Osteoblast (primary cell): ENCODE measurements at regions not wholly inside any gene's neighbourhood (a gene's known extent, or its start where the extent isn't known, plus 50 kb on each side); places are given as distances from the start of the nearest gene placed in this dataset.

ENCODE experiments used
- DNase-seq: peaks from one replicate; pipeline ENCODE4 v3.0.0; 2011; ENCODE audit warnings: low spot score, mixed read lengths; ENCODE audit not compliant: insufficient read length; ENCODE audit errors: missing footprints
- H2AFZ ChIP-seq: 2 replicates; pipeline ENCODE4 v1.6.0; 2011; ENCODE audit warnings: mild to moderate bottlenecking, low read length
- H3K27ac ChIP-seq: 2 replicates; pipeline ENCODE4 v1.5.1; 2011; ENCODE audit warnings: mild to moderate bottlenecking, low read depth, low read length, moderate library complexity
- H3K27me3 ChIP-seq: 2 replicates; pipeline ENCODE4 v1.6.0; 2012; ENCODE audit warnings: mild to moderate bottlenecking, control low read depth, inconsistent platforms, low read length, moderate library complexity; ENCODE audit not compliant: insufficient read depth
- H3K36me3 ChIP-seq: 2 replicates; pipeline ENCODE4 v1.5.1; 2011; ENCODE audit warnings: mild to moderate bottlenecking, low read length, control low read depth, moderate library complexity; ENCODE audit not compliant: insufficient read depth
- H3K4me1 ChIP-seq: 2 replicates; pipeline ENCODE4 v1.5.1; 2011; ENCODE audit warnings: mild to moderate bottlenecking, low read length, control low read depth, moderate library complexity; ENCODE audit not compliant: insufficient read depth
- H3K4me2 ChIP-seq: 2 replicates; pipeline ENCODE4 v1.6.0; 2011; ENCODE audit warnings: mild to moderate bottlenecking, low read length; ENCODE audit not compliant: insufficient read depth
- H3K4me3 ChIP-seq: fragments of 200-600 bp; sonication (generic); 3 replicates; pipeline ENCODE4 v1.5.1; 2012; ENCODE audit warnings: mild to moderate bottlenecking, low read length, inconsistent platforms; ENCODE audit not compliant: insufficient read depth
- H3K79me2 ChIP-seq: 2 replicates; pipeline ENCODE4 v1.6.0; 2012; ENCODE audit warnings: mild to moderate bottlenecking, low read length, control low read depth, inconsistent platforms; ENCODE audit not compliant: insufficient read depth
- H3K9me3 ChIP-seq: 2 replicates; pipeline ENCODE4 v1.5.1; 2011; ENCODE audit warnings: low read depth, low read length, control low read depth
- H4K20me1 ChIP-seq: 2 replicates; pipeline ENCODE4 v1.6.0; 2012; ENCODE audit warnings: mild to moderate bottlenecking, low read length, control low read depth; ENCODE audit not compliant: insufficient read depth
- TF ChIP-seq, protein P1 (sequence below): IDR thresholded peaks from 2 replicates; pipeline ENCODE4 v1.5.1; 2011; ENCODE audit warnings: mild to moderate bottlenecking, low read depth, low read length, moderate library complexity; ENCODE audit errors: extremely low read depth

GRCh38 chr2:49656853-49657252 lies 502.5 kb upstream of the FSHR start:
- no peak for DNase-seq
- no peaks in the 10 kb centered on the region for H3K36me3 ChIP-seq
- no peaks in the 10 kb centered on the region for H4K20me1 ChIP-seq
- no peaks in the 10 kb centered on the region for H3K4me1 ChIP-seq
- H3K79me2 ChIP-seq, result no peaks in the 10 kb centered on the region
- H2AFZ ChIP-seq, result no peak overlapping the region
- no peak overlapping the region for H3K4me2 ChIP-seq
- H3K4me3 ChIP-seq, result no peak overlapping the region
- H3K9me3 ChIP-seq, result peaks cover 2% of the 10 kb centered on the region
- no peaks in the 10 kb centered on the region for H3K27me3 ChIP-seq
- TF ChIP-seq, protein P1, sequence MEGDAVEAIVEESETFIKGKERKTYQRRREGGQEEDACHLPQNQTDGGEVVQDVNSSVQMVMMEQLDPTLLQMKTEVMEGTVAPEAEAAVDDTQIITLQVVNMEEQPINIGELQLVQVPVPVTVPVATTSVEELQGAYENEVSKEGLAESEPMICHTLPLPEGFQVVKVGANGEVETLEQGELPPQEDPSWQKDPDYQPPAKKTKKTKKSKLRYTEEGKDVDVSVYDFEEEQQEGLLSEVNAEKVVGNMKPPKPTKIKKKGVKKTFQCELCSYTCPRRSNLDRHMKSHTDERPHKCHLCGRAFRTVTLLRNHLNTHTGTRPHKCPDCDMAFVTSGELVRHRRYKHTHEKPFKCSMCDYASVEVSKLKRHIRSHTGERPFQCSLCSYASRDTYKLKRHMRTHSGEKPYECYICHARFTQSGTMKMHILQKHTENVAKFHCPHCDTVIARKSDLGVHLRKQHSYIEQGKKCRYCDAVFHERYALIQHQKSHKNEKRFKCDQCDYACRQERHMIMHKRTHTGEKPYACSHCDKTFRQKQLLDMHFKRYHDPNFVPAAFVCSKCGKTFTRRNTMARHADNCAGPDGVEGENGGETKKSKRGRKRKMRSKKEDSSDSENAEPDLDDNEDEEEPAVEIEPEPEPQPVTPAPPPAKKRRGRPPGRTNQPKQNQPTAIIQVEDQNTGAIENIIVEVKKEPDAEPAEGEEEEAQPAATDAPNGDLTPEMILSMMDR, result no peak
- H3K27ac ChIP-seq, result no peak overlapping the region

DNA sequence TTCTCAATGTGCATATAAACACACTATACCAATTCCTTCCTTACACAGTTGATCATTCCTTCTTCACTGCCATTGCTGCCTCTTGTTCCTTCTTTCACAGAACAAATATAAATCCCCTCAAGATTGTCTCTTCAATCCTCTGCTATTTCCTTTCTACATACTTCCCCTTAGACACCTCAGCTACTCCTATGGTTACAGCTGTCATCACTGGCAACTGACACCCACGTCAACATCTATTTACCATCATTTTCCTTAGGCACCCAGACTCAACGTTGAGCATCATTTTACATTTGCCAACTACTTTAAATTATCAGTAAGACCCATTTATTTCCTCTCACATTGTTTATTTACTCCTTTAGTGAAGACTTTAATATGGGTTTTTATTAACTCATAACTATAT lies 488.8 kb upstream of the FSHR start:
- no peak for DNase-seq
- H3K27me3 ChIP-seq, result no peaks in the 10 kb centered on the region
- H3K4me2 ChIP-seq, result no peak overlapping the region
- no peak overlapping the region for H3K27ac ChIP-seq
- no peak overlapping the region for H3K4me3 ChIP-seq
- H3K9me3 ChIP-seq, result no peaks in the 10 kb centered on the region
- TF ChIP-seq, protein P1, result no peak
- H4K20me1 ChIP-seq, result no peaks in the 10 kb centered on the region
- H2AFZ ChIP-seq, result no peak overlapping the region
- no peaks in the 10 kb centered on the region for H3K36me3 ChIP-seq
- no peaks in the 10 kb centered on the region for H3K79me2 ChIP-seq
- H3K4me1 ChIP-seq, result no peaks in the 10 kb centered on the region

DNA sequence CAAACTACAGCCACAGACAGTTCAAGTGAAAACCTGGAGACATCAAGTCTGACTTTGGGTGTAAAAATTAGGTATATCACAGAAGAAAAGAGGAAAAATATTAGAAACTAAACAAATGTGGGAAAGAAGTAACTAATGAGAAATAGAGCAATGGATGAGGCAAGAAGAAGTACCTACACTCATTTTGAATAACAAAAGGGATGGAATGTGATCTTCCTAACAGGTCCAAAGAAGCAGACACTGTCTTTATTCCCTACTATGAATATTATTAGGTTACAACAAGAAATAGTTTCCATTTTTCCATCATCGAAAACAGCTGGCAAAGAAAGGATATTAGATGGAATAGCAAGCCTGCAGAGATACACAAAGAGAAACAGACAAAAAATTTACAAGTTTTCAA lies 486.3 kb upstream of the FSHR start:
- Histone ChIP-seq H3K4me1 (no peaks in the 10 kb centered on the region), H3K36me3 (no peaks in the 10 kb centered on the region), H3K79me2 (no peaks in the 10 kb centered on the region), H3K9me3 (no peaks in the 10 kb centered on the region), H3K4me3 (no peak overlapping the region), H3K27ac (no peak overlapping the region), H3K4me2 (no peak overlapping the region), H2AFZ (no peak overlapping the region), H4K20me1 (no peaks in the 10 kb centered on the region), H3K27me3 (no peaks in the 10 kb centered on the region)
- no peak for DNase-seq
- TF ChIP-seq, protein P1, result no peak

GRCh38 chr2:49621016-49621415 lies 466.7 kb upstream of the FSHR start:
- Histone ChIP-seq H3K4me3 (no peak overlapping the region), H2AFZ (no peak overlapping the region), H3K79me2 (no peaks in the 10 kb centered on the region)

More at GRCh38 chr2:49621016-49621415, 466.7 kb upstream of the FSHR start:
- TF ChIP-seq, protein P1, result no peak
- Histone ChIP-seq H3K36me3 (no peaks in the 10 kb centered on the region), H3K4me1 (no peaks in the 10 kb centered on the region), H3K9me3 (no peaks in the 10 kb centered on the region), H4K20me1 (no peaks in the 10 kb centered on the region), H3K27ac (no peak overlapping the region), H3K4me2 (no peak overlapping the region), H3K27me3 (no peaks in the 10 kb centered on the region)
- no peak for DNase-seq
